ENCODE measurements at regions not wholly inside any gene's neighbourhood (a gene's known extent, or its start where the extent isn't known, plus 50 kb on each side); places are given as distances from the start of the nearest gene placed in this dataset.

- H3K36me3 ChIP-seq (replicated peaks in 1 of 2; ENCODE audit: control extremely low read depth in 1 of 2, control insufficient read depth in 1 of 2, extremely low read depth in 1 of 2, insufficient read depth in 2 of 2, low read length in 1 of 2) = no peaks in the 10 kb centered on the region
- H3K4me1 ChIP-seq (ENCODE audit: control insufficient read depth in 2 of 2, insufficient read depth in 2 of 2, low read length in 2 of 2) = no peaks in the 10 kb centered on the region
- no peak overlapping the region for H3K4me2 ChIP-seq (replicated peaks; ENCODE audit: low read depth, low read length, poor library complexity, severe bottlenecking)
- ATAC-seq (ENCODE audit: low read depth) (no peak), DNase-seq (no peak)
- H3K9me3 Mint-ChIP-seq (ENCODE audit: insufficient read depth) = no peaks in the 10 kb centered on the region
- H3K27me3 ChIP-seq (replicated peaks in 1 of 4; ENCODE audit: control extremely low read depth in 1 of 4, control insufficient read depth in 3 of 4, insufficient read depth in 4 of 4, low read length in 3 of 4) = no peaks in the 10 kb centered on the region
- H3K79me2 ChIP-seq (ENCODE audit: control insufficient read depth, insufficient read depth, low read length) = no peaks in the 10 kb centered on the region
- no peak overlapping the region for H3K27ac Mint-ChIP-seq
- no peaks in the 10 kb centered on the region for H3K9me3 ChIP-seq (ENCODE audit: control extremely low read depth in 1 of 3, control insufficient read depth in 2 of 3, insufficient read depth in 1 of 3, low read length in 2 of 3)
- H3K4me1 Mint-ChIP-seq = no peaks in the 10 kb centered on the region
- POLR2A ChIA-PET = no interaction called here
- H3K27me3 Mint-ChIP-seq = peaks cover 9% of the 10 kb centered on the region
- no peak overlapping the region for H3K4me3 ChIP-seq (ENCODE audit: control extremely low read depth in 1 of 5, extremely low read depth in 1 of 5, insufficient read depth in 1 of 5, low read depth in 2 of 5, low read length in 4 of 5)
- WGBS (ENCODE audit: insufficient coverage) = 80% methylated on average over 1 of the region's 2 CpGs
- H3K4me3 Mint-ChIP-seq = no peak overlapping the region
- H3K27ac ChIP-seq (ENCODE audit: low read length in 2 of 2) = no peak overlapping the region
- H3K9ac ChIP-seq (ENCODE audit: low read length) = no peak overlapping the region
- no peak overlapping the region for H2AFZ ChIP-seq (ENCODE audit: insufficient read depth, low read depth, low read length, poor library complexity, severe bottlenecking)
- CTCF ChIA-PET = no interaction called here
- TF ChIP-seq EZH2 (IDR thresholded peaks at IDR 0.05; ENCODE audit: borderline replicate concordance, insufficient read depth, low read depth, low read length, poor library complexity, severe bottlenecking) (no peak), CTCF (IDR thresholded peaks at IDR 0.05) (no peak)
- no peaks in the 10 kb centered on the region for H4K20me1 ChIP-seq (ENCODE audit: control insufficient read depth, insufficient read depth, low read length, poor library complexity, severe bottlenecking)
- intact Hi-C loops (cut with micrococcal nuclease) = no loop called here
These were observed 719.4 kb downstream of the EPM2A start for GRCh38 chr6:145015739-145016558.

GRCh38 chr6:145017051-145017450 is 718.3 kb downstream of the EPM2A start:
- H3K27ac ChIP-seq (ENCODE audit: low read length in 2 of 2) = no peak overlapping the region
- Mint-ChIP-seq H3K27ac (no peak overlapping the region), H3K9me3 (ENCODE audit: insufficient read depth) (no peaks in the 10 kb centered on the region), H3K27me3 (peaks cover 7% of the 10 kb centered on the region), H3K4me1 (no peaks in the 10 kb centered on the region), H3K4me3 (no peak overlapping the region)
- no peak overlapping the region for H3K9ac ChIP-seq (ENCODE audit: low read length)
- H4K20me1 ChIP-seq (ENCODE audit: control insufficient read depth, insufficient read depth, low read length, poor library complexity, severe bottlenecking) = no peaks in the 10 kb centered on the region
- no peaks in the 10 kb centered on the region for H3K79me2 ChIP-seq (ENCODE audit: control insufficient read depth, insufficient read depth, low read length)
- ATAC-seq (ENCODE audit: low read depth) (no peak), DNase-seq (no peak)
- H3K36me3 ChIP-seq (replicated peaks in 1 of 2; ENCODE audit: control extremely low read depth in 1 of 2, control insufficient read depth in 1 of 2, extremely low read depth in 1 of 2, insufficient read depth in 2 of 2, low read length in 1 of 2) = no peaks in the 10 kb centered on the region
- H3K4me2 ChIP-seq (replicated peaks; ENCODE audit: low read depth, low read length, poor library complexity, severe bottlenecking) = no peak overlapping the region
- no peaks in the 10 kb centered on the region for H3K9me3 ChIP-seq (ENCODE audit: control extremely low read depth in 1 of 3, control insufficient read depth in 2 of 3, insufficient read depth in 1 of 3, low read length in 2 of 3)
- POLR2A ChIA-PET = no interaction called here
- intact Hi-C loops (cut with micrococcal nuclease) = no loop called here
- CTCF ChIA-PET = no interaction called here
- TF ChIP-seq EZH2 (IDR thresholded peaks at IDR 0.05; ENCODE audit: borderline replicate concordance, insufficient read depth, low read depth, low read length, poor library complexity, severe bottlenecking) (no peak), CTCF (IDR thresholded peaks at IDR 0.05) (no peak)
- no peaks in the 10 kb centered on the region for H3K27me3 ChIP-seq (replicated peaks in 1 of 4; ENCODE audit: control extremely low read depth in 1 of 4, control insufficient read depth in 3 of 4, insufficient read depth in 4 of 4, low read length in 3 of 4)
- H3K4me3 ChIP-seq (ENCODE audit: control extremely low read depth in 1 of 5, extremely low read depth in 1 of 5, insufficient read depth in 1 of 5, low read depth in 2 of 5, low read length in 4 of 5) = no peak overlapping the region
- H3K4me1 ChIP-seq (ENCODE audit: control insufficient read depth in 2 of 2, insufficient read depth in 2 of 2, low read length in 2 of 2) = no peaks in the 10 kb centered on the region
- no peak overlapping the region for H2AFZ ChIP-seq (ENCODE audit: insufficient read depth, low read depth, low read length, poor library complexity, severe bottlenecking)
